Testis (tissue), 2 donors: ENCODE measurements at regions not wholly inside any gene's neighbourhood (a gene's known extent, or its start where the extent isn't known, plus 50 kb on each side); places are given as distances from the start of the nearest gene placed in this dataset.

Source experiments
- CTCF ChIP-seq, 3 experiments: fragments of 450-650 bp in 2 of 3; fragments of 200-600 bp in 1 of 3; sonication (generic) in 1 of 3; IDR thresholded peaks; one replicate each; pipeline ENCODE4 v1.5.1; 2016 to 2019; ENCODE audit warnings: antibody characterized with exemption in 3 of 3, mild to moderate bottlenecking in 2 of 3, moderate library complexity in 1 of 3
- POLR2A ChIP-seq: fragments of 450-650 bp; IDR thresholded peaks from one replicate; pipeline ENCODE4 v1.6.1; 2017; ENCODE audit warnings: antibody characterized with exemption, mild to moderate bottlenecking, moderate library complexity

- TF ChIP-seq CTCF (IDR thresholded peaks at IDR 0.05): no peak
- TF ChIP-seq POLR2A: no peak
Observed at GRCh38 chr19:30216453-30216852, 155.7 kb upstream of the ZNF536 start.
